MM.1S (cell line): ENCODE measurements at regions not wholly inside any gene's neighbourhood (a gene's known extent, or its start where the extent isn't known, plus 50 kb on each side); places are given as distances from the start of the nearest gene placed in this dataset.

Source experiments
- EZH2 ChIP-seq: fragments of 300-600 bp; sonication (generic); optimal IDR thresholded peaks from 2 replicates; pipeline ENCODE3; 2017; ENCODE audit warnings: low read depth, mild to moderate bottlenecking, antibody characterized with exemption, low read length, mixed read lengths
- TF ChIP-seq, protein P1 (sequence below): fragments of 300-600 bp; sonication (generic); IDR thresholded peaks from 2 replicates; pipeline ENCODE4 v1.5.1; 2016; ENCODE audit warnings: antibody characterized with exemption, low read length, mixed read lengths

GRCh38 chr5:124905256-124906130 lies 159.1 kb upstream of the ZNF608 start:
- TF ChIP-seq, protein P1, sequence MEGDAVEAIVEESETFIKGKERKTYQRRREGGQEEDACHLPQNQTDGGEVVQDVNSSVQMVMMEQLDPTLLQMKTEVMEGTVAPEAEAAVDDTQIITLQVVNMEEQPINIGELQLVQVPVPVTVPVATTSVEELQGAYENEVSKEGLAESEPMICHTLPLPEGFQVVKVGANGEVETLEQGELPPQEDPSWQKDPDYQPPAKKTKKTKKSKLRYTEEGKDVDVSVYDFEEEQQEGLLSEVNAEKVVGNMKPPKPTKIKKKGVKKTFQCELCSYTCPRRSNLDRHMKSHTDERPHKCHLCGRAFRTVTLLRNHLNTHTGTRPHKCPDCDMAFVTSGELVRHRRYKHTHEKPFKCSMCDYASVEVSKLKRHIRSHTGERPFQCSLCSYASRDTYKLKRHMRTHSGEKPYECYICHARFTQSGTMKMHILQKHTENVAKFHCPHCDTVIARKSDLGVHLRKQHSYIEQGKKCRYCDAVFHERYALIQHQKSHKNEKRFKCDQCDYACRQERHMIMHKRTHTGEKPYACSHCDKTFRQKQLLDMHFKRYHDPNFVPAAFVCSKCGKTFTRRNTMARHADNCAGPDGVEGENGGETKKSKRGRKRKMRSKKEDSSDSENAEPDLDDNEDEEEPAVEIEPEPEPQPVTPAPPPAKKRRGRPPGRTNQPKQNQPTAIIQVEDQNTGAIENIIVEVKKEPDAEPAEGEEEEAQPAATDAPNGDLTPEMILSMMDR, result no peak
- TF ChIP-seq EZH2, result no peak
